KMS-11 (cell line): ENCODE measurements at regions not wholly inside any gene's neighbourhood (a gene's known extent, or its start where the extent isn't known, plus 50 kb on each side); places are given as distances from the start of the nearest gene placed in this dataset.

ENCODE experiments used
- H2AFZ ChIP-seq: fragments of 200-600 bp; sonication (generic); 2 replicates; pipeline ENCODE4 v1.6.1; 2016; ENCODE audit warnings: antibody characterized with exemption, mixed run types, low read depth
- H3K27ac ChIP-seq: fragments of 200-600 bp; sonication (generic); 2 replicates; pipeline ENCODE4 v1.6.1; 2016; ENCODE audit warnings: mild to moderate bottlenecking, mixed run types
- H3K27me3 ChIP-seq: fragments of 200-600 bp; sonication (generic); 2 replicates; pipeline ENCODE4 v1.6.1; 2017; ENCODE audit warnings: mild to moderate bottlenecking, low read depth, mixed run types, moderate library complexity; ENCODE audit not compliant: insufficient read depth
- H3K36me3 ChIP-seq: fragments of 200-600 bp; sonication (generic); 2 replicates; pipeline ENCODE4 v1.6.1; 2017; ENCODE audit warnings: mild to moderate bottlenecking, mixed run types; ENCODE audit not compliant: insufficient read depth
- H3K4me1 ChIP-seq: fragments of 200-600 bp; sonication (generic); 2 replicates; pipeline ENCODE4 v1.6.1; 2016; ENCODE audit warnings: mild to moderate bottlenecking, low read depth, mixed run types; ENCODE audit not compliant: poor library complexity, severe bottlenecking
- H3K4me2 ChIP-seq: fragments of 200-600 bp; sonication (generic); 2 replicates; pipeline ENCODE4 v1.7.0; 2016; ENCODE audit warnings: mild to moderate bottlenecking, mixed run types
- H3K4me3 ChIP-seq: fragments of 200-600 bp; sonication (generic); IDR thresholded peaks from 2 replicates; pipeline ENCODE4 v1.6.1; 2017; ENCODE audit warnings: low read depth, low read length, mixed read lengths; ENCODE audit not compliant: insufficient read depth
- H3K79me2 ChIP-seq: fragments of 200-600 bp; sonication (generic); 2 replicates; pipeline ENCODE4 v1.6.1; 2016; ENCODE audit warnings: low read depth, mixed run types; ENCODE audit not compliant: insufficient read depth
- H3K9ac ChIP-seq: fragments of 200-600 bp; sonication (generic); 2 replicates; pipeline ENCODE4 v1.6.1; 2016; ENCODE audit warnings: mild to moderate bottlenecking, mixed run types
- H4K20me1 ChIP-seq: fragments of 200-600 bp; sonication (generic); 2 replicates; pipeline ENCODE4 v1.6.1; 2016; ENCODE audit warnings: mild to moderate bottlenecking, mixed run types; ENCODE audit not compliant: insufficient read depth
- CTCF ChIP-seq: fragments of 200-600 bp; sonication (generic); conservative IDR thresholded peaks from 2 replicates; pipeline ENCODE4 v1.6.1; 2017; ENCODE audit warnings: low read depth, mild to moderate bottlenecking, antibody characterized with exemption, low read length, moderate library complexity, mixed read lengths

GRCh38 chr13:76014406-76015318, 378.5 kb downstream of the LMO7 start:
- no peaks in the 10 kb centered on the region for H3K27me3 ChIP-seq
- TF ChIP-seq CTCF: no peak
- no peaks in the 10 kb centered on the region for H4K20me1 ChIP-seq
- no peaks in the 10 kb centered on the region for H3K4me1 ChIP-seq
- no peak overlapping the region for H2AFZ ChIP-seq
- H3K4me2 ChIP-seq: no peak overlapping the region
- H3K4me3 ChIP-seq: no peak overlapping the region
- no peak overlapping the region for H3K27ac ChIP-seq
- H3K79me2 ChIP-seq: no peaks in the 10 kb centered on the region
- H3K36me3 ChIP-seq: no peaks in the 10 kb centered on the region
- no peak overlapping the region for H3K9ac ChIP-seq

DNA sequence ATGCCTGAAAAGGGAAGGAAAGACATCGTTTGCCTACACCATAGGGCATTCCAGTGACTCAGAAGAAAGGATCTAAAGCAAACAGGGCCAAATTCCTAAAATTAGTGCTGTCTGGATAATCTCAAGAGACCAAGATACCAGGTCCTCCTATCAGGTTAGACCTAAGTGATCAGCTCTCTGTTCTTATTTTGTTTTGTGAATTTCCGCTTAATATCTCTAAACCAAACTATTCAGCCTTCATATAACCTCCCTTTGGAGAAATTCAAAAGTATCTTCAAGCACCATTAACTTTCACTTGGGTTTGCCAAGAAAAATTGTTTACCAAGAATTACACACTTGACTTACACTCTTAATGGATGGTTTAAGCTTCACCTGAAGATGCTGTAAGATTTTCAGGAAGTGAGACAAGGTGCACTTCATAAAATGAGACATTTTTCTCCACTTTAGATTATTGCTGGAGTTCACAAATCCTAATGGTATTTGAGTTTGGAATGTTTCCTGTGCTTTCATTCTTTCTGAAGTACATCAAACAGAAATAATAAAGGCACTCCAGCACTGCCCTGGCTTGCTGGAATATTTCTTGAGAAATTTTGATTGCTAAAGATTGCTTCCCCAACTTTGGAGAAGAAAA, 376.1 kb downstream of the LMO7 start:
- no peak overlapping the region for H3K27ac ChIP-seq

DNA sequence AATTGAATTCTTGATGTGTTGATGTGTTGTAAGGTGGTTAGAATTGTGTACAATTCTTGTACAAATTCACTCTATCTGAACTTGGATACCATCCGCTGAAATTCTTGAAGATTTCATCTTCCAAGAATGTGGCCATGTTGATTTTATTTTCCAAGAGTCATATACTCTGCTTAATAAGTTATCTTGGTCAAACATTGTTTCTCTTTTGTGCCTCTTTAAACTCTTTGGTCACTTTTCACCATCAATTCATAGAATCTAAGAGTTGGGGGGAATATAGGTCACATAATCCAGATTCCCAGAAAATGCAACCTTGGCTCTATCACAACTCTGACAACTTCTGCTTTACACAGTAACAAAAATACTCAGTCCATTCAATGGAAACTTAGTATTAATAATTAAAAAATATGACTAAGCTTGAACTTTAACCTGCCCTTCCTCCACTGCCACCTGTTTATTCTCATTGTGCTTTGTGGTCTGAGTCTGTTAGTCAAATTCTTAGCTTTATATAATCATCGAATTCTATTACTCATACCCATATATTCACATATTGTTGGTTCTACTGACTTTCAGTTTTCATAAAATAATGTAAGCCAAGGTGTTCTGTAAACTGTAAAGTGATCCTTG, 373.2 kb downstream of the LMO7 start:
- no peak overlapping the region for H3K4me3 ChIP-seq
- no peaks in the 10 kb centered on the region for H3K27me3 ChIP-seq
- no peaks in the 10 kb centered on the region for H3K79me2 ChIP-seq
- no peaks in the 10 kb centered on the region for H3K4me1 ChIP-seq
- no peak overlapping the region for H2AFZ ChIP-seq
- no peak overlapping the region for H3K27ac ChIP-seq
- H3K9ac ChIP-seq: no peak overlapping the region
- H4K20me1 ChIP-seq: no peaks in the 10 kb centered on the region
- no peak for TF ChIP-seq CTCF
- no peak overlapping the region for H3K4me2 ChIP-seq
- no peaks in the 10 kb centered on the region for H3K36me3 ChIP-seq

More for the DNA sequence above, 376.1 kb downstream of the LMO7 start:
- no peaks in the 10 kb centered on the region for H3K36me3 ChIP-seq
- H3K27me3 ChIP-seq: no peaks in the 10 kb centered on the region
- no peak overlapping the region for H3K9ac ChIP-seq
- no peak for TF ChIP-seq CTCF
- H3K4me3 ChIP-seq: no peak overlapping the region
- H4K20me1 ChIP-seq: no peaks in the 10 kb centered on the region
- no peak overlapping the region for H3K4me2 ChIP-seq
- no peak overlapping the region for H2AFZ ChIP-seq
- no peaks in the 10 kb centered on the region for H3K79me2 ChIP-seq
- H3K4me1 ChIP-seq: no peaks in the 10 kb centered on the region

DNA sequence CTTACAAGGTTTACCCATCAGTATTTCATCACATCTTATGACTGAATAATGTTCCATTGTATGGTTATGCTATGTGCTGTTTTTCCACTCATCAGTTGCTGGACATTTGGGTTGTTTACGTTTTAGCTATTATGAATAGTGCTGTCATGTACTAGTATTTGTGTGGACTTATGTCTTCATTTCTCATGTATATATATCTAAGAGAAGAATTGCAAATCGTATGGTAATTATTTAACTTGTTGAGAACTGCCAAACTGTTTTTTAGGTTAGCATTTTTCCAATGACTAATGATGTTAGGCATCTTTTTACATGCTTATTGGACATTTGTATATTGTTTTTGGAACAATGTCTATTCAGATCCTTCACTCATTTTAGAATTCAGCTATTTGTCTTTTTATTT, 368.3 kb downstream of the LMO7 start:
- H3K27me3 ChIP-seq: no peaks in the 10 kb centered on the region
- no peaks in the 10 kb centered on the region for H3K79me2 ChIP-seq
- H3K27ac ChIP-seq: no peak overlapping the region
- no peaks in the 10 kb centered on the region for H3K36me3 ChIP-seq
- no peaks in the 10 kb centered on the region for H3K4me1 ChIP-seq
- H4K20me1 ChIP-seq: no peaks in the 10 kb centered on the region
- TF ChIP-seq CTCF: no peak
- H2AFZ ChIP-seq: no peak overlapping the region
- H3K4me2 ChIP-seq: no peak overlapping the region
- H3K9ac ChIP-seq: no peak overlapping the region
- H3K4me3 ChIP-seq: no peak overlapping the region
